Ishikawa (cell line): ENCODE measurements at regions not wholly inside any gene's neighbourhood (a gene's known extent, or its start where the extent isn't known, plus 50 kb on each side); places are given as distances from the start of the nearest gene placed in this dataset.

Experiments
- CREB1 ChIP-seq: IDR thresholded peaks from 2 replicates; pipeline ENCODE4 v1.6.1; 2012; ENCODE audit warnings: low read depth
- EP300 ChIP-seq: IDR thresholded peaks from 2 replicates; pipeline ENCODE4 v1.6.1; 2012; ENCODE audit warnings: borderline replicate concordance
- MAX ChIP-seq: IDR thresholded peaks from 2 replicates; pipeline ENCODE4 v1.6.1; 2012
- RAD21 ChIP-seq: IDR thresholded peaks from 2 replicates; pipeline ENCODE4 v1.6.1; 2012; ENCODE audit warnings: low read depth
- TAF1 ChIP-seq: IDR thresholded peaks from 2 replicates; pipeline ENCODE4 v1.6.1; 2012; ENCODE audit warnings: low read depth, mild to moderate bottlenecking
- TEAD4 ChIP-seq: IDR thresholded peaks from 2 replicates; pipeline ENCODE4 v1.6.1; 2012
- YY1 ChIP-seq: IDR thresholded peaks from 2 replicates; pipeline ENCODE4 v1.6.1; 2012; ENCODE audit warnings: low read depth
- TF ChIP-seq, protein P1 (sequence below): IDR thresholded peaks from 2 replicates; pipeline ENCODE4 v1.6.1; 2012; ENCODE audit warnings: low read depth, mild to moderate bottlenecking
- TF ChIP-seq, protein P2 (sequence below): IDR thresholded peaks from 2 replicates; pipeline ENCODE4 v1.6.1; 2012

DNA sequence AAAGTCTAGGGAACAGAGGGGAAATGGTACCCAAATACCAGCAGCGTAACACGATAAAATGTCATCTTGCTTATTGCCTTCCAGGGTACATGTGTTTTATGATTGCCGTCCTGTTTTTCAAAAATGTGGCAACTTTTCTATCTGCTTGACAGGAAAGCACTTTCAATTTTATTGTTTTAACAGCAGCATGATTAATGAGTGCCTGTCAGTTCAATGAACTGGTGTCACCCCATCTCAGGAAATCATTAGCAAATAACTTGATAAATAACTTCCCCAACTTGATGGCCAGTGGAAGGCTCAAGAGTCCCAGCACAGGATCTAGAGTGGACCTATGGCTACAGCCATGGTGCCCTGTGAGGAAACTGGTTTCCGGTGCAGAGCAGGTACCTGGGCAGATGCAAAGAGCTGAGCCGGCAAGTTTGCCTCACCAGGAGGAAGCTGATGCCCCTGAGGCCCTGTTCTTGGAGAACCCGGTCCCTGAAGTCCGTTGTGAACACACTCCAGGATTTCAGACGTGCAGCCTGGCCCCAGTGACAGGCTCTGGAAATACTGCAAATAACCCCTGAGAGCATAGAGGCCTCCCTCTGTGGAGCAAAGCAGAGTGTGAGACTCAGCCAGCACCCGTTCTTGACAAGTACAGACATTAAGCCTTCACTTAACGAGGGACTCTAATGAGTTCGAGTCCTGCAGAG is 173.5 kb upstream of the SFSWAP start:
- TF ChIP-seq TEAD4 (no peak), CREB1 (no peak), EP300 (no peak), YY1 (no peak), RAD21 (no peak), MAX (no peak), TAF1 (no peak)
- TF ChIP-seq, protein P1, sequence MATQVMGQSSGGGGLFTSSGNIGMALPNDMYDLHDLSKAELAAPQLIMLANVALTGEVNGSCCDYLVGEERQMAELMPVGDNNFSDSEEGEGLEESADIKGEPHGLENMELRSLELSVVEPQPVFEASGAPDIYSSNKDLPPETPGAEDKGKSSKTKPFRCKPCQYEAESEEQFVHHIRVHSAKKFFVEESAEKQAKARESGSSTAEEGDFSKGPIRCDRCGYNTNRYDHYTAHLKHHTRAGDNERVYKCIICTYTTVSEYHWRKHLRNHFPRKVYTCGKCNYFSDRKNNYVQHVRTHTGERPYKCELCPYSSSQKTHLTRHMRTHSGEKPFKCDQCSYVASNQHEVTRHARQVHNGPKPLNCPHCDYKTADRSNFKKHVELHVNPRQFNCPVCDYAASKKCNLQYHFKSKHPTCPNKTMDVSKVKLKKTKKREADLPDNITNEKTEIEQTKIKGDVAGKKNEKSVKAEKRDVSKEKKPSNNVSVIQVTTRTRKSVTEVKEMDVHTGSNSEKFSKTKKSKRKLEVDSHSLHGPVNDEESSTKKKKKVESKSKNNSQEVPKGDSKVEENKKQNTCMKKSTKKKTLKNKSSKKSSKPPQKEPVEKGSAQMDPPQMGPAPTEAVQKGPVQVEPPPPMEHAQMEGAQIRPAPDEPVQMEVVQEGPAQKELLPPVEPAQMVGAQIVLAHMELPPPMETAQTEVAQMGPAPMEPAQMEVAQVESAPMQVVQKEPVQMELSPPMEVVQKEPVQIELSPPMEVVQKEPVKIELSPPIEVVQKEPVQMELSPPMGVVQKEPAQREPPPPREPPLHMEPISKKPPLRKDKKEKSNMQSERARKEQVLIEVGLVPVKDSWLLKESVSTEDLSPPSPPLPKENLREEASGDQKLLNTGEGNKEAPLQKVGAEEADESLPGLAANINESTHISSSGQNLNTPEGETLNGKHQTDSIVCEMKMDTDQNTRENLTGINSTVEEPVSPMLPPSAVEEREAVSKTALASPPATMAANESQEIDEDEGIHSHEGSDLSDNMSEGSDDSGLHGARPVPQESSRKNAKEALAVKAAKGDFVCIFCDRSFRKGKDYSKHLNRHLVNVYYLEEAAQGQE: no peak
- TF ChIP-seq, protein P2, sequence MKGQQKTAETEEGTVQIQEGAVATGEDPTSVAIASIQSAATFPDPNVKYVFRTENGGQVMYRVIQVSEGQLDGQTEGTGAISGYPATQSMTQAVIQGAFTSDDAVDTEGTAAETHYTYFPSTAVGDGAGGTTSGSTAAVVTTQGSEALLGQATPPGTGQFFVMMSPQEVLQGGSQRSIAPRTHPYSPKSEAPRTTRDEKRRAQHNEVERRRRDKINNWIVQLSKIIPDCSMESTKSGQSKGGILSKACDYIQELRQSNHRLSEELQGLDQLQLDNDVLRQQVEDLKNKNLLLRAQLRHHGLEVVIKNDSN: no peak
